C4-2B (cell line): ENCODE measurements at regions not wholly inside any gene's neighbourhood (a gene's known extent, or its start where the extent isn't known, plus 50 kb on each side); places are given as distances from the start of the nearest gene placed in this dataset.

Source experiments
- ZFX ChIP-seq: fragments of 450-650 bp; IDR thresholded peaks from 2 replicates; pipeline ENCODE4 v1.6.1; 2017
- TF ChIP-seq, protein P1 (sequence below): fragments of 450-650 bp; conservative IDR thresholded peaks from 2 replicates; pipeline ENCODE4 v1.5.1; 2017; ENCODE audit warnings: mild to moderate bottlenecking

DNA sequence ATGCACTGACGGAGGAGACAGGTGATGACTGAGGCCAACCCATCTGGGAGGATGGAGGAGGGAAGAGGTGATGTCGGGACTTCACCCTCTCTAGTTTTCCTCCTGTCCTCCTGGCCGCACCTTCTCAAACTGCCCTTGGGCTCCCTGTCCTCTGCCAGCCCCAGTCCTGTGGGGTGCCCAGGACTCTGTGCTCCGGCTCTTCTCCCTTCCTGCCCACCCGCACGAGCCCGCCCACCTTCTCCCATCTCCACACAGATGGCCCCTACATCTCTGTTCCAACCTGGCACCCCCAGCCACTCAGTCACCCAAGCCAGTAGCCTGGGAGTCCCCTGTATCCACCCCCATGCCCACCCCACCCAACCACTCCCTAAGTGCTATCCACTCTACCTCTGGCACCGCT lies 206.7 kb upstream of the LINGO1 start:
- TF ChIP-seq, protein P1, sequence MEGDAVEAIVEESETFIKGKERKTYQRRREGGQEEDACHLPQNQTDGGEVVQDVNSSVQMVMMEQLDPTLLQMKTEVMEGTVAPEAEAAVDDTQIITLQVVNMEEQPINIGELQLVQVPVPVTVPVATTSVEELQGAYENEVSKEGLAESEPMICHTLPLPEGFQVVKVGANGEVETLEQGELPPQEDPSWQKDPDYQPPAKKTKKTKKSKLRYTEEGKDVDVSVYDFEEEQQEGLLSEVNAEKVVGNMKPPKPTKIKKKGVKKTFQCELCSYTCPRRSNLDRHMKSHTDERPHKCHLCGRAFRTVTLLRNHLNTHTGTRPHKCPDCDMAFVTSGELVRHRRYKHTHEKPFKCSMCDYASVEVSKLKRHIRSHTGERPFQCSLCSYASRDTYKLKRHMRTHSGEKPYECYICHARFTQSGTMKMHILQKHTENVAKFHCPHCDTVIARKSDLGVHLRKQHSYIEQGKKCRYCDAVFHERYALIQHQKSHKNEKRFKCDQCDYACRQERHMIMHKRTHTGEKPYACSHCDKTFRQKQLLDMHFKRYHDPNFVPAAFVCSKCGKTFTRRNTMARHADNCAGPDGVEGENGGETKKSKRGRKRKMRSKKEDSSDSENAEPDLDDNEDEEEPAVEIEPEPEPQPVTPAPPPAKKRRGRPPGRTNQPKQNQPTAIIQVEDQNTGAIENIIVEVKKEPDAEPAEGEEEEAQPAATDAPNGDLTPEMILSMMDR: no peak
- no peak for TF ChIP-seq ZFX
